ENCODE measurements at regions not wholly inside any gene's neighbourhood (a gene's known extent, or its start where the extent isn't known, plus 50 kb on each side); places are given as distances from the start of the nearest gene placed in this dataset.

- DNase-seq (ENCODE audit: low read depth in 2 of 2): no peak
Observed at GRCh38 chr18:57916684-57917083, 113.6 kb upstream of the ATP8B1 start.

- peak in 1 of 2 donors; percentile 14 for DNase-seq (ENCODE audit: low read depth in 2 of 2)
Observed at GRCh38 chr18:57915865-57916582, 112.9 kb upstream of the ATP8B1 start.

DNA sequence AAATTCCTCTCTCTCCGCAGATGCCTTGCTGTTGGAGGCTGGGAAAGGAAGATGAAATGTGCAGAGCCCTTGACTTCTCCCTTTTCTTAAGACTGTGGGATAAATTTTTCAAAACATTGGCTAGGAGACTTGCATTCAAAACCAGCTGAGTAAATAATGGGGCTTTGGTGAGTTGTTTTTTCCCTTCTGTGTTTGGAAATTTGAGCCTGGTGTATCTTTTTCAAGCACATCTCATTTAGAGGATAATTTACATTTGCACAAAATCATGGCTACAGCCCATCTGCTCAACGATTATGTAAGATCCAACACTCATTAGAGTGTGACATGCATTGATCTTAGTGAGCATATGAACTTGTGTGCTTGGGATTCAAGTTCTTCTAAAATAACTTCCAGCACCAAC is 112.1 kb upstream of the ATP8B1 start:
- DNase-seq (ENCODE audit: low read depth in 2 of 2): no peak

DNA sequence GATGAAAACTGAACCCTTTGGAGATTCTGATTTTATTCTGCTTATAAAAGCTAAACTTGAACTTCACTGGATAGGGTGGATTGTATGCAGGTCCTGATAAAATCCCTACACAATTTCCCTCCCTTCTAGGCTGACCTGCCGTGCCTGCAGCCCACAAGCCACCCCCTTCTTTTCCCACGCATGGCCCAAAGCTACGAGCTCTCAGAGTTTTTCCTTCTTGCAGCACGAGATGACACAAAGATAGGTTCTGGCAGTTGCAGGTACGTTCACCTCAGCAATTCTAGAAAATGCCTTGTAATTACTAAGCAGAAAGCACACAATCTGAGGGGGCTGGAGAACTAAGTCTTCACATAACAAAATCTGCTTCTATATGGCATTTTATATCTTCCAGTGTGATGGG is 110.6 kb upstream of the ATP8B1 start:
- DNase-seq (ENCODE audit: low read depth in 2 of 2): no peak

DNA sequence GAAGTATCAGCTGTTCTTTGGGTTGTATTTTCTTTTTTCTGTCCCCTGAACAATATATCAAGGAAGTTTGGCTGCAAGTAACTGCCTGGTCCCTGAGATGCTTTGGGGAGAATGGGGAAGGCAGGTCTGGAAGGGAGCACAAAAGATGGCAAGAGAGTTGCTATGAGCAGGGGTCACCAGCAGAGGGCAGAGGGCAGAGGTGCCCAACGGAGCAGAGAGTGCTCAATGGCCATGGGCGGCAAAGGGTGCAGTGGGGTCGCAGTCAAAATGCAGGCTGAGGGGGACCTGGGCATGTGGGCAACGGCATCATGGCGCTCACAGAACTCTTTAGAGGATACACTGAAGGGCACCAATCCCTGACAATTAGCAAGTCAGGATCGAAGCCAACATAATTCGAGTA is 107.7 kb upstream of the ATP8B1 start:
- DNase-seq (ENCODE audit: low read depth in 2 of 2): no peak

DNA sequence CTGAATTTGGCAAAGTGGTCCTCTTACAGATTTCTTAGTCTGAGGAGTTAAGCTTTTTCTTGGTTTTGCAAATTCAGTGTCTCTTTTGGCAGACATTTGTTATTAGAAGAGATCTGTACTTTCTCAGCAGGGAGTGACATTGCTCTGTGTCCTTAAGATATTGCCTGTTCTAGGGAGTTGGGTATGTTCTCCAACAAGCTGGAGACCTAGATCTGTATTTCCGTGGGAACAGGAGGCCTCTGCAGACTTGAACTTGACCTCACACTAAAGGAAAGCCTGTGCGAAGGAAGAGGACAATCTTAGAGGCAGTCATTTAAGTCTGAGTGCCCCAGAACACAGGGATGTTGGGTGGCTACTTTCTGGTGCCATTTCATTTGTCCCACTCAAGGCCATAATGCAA is 107.0 kb upstream of the ATP8B1 start:
- DNase-seq (ENCODE audit: low read depth in 2 of 2): no peak

DNA sequence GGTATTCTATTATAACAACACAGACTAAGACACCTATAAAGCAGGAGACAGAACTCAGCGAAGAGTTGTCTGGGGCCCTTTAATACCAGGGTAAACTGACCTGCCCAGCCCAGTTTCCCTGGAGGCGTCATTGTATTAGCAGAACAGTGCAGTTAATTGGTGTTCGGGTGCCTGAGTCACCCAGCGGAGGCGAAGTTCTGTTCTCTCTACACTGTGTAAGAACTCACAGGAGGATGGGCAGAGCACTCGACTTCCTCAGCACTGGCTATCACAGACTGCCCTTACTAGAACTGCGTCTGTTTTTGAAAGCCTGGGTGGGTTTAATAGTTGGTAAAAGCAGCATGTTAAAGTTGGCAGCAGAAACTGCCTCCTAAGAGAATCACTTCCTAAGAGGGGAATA is 106.5 kb upstream of the ATP8B1 start:
- DNase-seq (ENCODE audit: low read depth in 2 of 2): peak in 1 of 2 donors; percentile 34

- DNase-seq (ENCODE audit: low read depth in 2 of 2): no peak
Observed at GRCh38 chr18:57908092-57908491, 105.0 kb upstream of the ATP8B1 start.

DNA sequence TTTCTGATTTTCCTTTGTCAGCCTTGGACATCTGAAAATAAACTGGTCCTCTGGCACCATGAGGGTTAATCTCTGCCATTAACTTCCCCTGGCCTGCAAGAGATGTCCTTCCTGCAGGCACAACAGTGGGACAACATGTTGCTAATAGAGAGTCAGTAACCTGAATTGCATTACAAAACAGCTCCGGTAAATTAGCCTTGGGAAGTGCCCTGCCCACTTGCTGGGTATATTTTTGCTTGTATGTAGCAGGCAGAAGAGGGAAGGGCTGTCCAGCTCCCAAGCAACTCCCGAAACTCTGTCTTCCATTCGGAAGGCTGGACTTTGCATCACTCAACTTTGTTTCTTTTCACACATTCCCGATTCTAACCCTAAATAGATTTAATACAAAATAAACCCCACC is 104.4 kb upstream of the ATP8B1 start:
- no peak for DNase-seq (ENCODE audit: low read depth in 2 of 2)

- no peak for DNase-seq (ENCODE audit: low read depth in 2 of 2)
Observed at GRCh38 chr18:57906852-57907251, 103.7 kb upstream of the ATP8B1 start.

DNA sequence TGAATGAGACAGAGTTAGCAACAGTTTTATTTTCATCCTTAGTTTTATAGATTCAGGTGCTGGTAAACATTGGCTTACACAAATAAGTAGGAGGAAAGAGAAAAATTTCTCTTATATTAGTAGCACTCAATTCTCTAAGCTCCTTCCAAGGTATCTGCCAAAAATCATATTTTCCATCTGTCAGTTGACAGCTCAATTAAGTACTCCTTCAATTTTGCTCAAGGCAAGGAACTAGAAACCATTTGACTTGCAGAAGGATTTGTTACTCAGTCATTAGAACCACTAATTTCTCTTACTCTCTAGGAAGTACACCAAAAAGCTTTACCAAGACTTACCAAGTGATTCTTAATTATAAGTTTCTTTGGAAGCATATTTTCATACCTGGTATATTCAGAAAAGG is 101.4 kb upstream of the ATP8B1 start:
- no peak for DNase-seq (ENCODE audit: low read depth in 2 of 2)

GRCh38 chr18:57902721-57903120 is 99.6 kb upstream of the ATP8B1 start:
- DNase-seq (ENCODE audit: low read depth in 2 of 2): no peak

DNA sequence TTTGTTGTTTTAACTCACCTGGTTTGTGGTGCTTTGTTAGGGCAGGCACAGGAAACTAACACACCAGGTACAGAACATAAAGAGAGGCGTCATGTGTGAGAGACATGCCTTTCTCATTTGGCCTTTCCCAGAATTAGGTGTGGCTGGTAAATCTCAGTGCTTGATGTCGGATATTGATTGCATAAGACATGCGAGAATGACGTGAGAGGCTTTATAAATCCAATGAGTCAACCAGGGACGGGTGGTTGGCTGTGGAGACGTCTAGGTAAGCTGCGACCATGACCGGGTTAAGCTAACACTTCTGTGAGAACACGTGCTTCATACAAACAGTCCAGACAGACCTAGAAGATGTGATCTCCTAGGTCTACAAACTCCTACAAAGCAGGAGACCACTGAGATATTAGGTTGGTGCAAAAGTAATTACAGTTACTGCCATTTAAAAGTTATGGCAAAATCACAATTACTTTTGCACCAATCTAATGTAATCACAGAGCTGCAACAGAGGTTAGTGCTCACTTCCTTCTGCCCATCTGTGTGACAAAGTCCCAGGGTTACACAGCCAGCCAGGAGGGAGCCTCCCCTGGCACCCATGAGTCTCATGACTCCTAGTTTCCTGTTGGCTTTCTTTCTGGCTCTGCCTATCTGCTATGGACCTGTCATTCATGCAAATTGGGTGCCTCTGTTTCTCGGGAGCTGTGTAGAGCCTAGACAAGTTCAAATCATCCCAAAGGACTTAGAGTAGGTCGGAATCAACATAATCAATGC is 98.9 kb upstream of the ATP8B1 start:
- DNase-seq (ENCODE audit: low read depth in 2 of 2): peak in 1 of 2 donors; percentile 18

DNA sequence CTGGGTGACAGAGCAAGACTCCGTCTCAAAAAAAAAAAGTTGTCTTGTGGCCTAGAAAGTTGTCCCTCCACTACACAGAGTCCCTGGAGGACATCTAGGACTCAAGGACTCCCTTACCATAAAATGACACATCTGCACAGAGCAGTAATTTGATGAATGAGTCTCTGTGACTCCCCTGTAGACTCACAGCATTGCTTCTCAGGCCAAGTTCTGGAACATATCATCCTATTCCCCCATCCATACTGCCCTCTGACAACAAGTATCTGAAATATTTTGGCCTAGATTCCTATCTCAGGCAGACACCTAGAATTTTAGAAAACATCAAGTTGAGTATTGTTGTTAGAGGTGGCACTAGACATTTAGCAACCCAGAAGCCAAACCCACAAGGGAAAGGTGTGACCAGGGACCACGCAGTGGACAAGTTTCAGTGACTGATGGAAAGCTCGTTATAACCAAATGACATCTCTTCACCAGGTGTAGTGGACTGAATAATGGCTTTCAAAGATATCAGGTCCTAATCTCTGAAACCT is 97.9 kb upstream of the ATP8B1 start:
- no peak for DNase-seq (ENCODE audit: low read depth in 2 of 2)

GRCh38 chr18:57898506-57899124 is 95.5 kb upstream of the ATP8B1 start:
- peak in 1 of 2 donors; percentile 40 for DNase-seq (ENCODE audit: low read depth in 2 of 2)

- peak in 1 of 2 donors; percentile 9 for DNase-seq (ENCODE audit: low read depth in 2 of 2)
Observed at GRCh38 chr18:57895182-57895581, 92.1 kb upstream of the ATP8B1 start.

- no peak for DNase-seq (ENCODE audit: low read depth in 2 of 2)
Observed at GRCh38 chr18:57891707-57892391, 88.7 kb upstream of the ATP8B1 start.

GRCh38 chr18:57890266-57890665 is 87.2 kb upstream of the ATP8B1 start:
- no peak for DNase-seq (ENCODE audit: low read depth in 2 of 2)

DNA sequence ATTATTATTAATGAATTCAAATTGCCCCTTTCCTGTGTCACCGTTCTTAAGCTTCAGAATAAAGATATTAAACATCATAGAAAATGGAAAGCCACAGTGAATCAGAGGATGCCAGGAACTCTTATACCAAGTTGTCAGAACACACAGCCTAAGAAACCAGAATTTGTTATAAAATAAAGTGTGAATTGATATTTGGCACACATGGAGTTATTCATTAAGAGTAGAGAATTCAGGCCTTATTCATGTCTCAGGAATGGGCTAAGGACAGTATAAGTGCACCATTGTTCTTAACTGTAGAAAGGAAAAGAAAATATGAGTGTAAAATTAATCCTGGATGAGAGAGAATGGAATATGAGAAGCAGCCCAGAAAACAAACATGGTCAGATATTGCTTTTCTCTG is 86.7 kb upstream of the ATP8B1 start:
- DNase-seq (ENCODE audit: low read depth in 2 of 2): no peak

- no peak for DNase-seq (ENCODE audit: low read depth in 2 of 2)
Observed at GRCh38 chr18:57887543-57888383, 84.6 kb upstream of the ATP8B1 start.

- DNase-seq (ENCODE audit: low read depth in 2 of 2): no peak
Observed at GRCh38 chr18:57885931-57886330, 82.8 kb upstream of the ATP8B1 start.
